ENCODE measurements at regions not wholly inside any gene's neighbourhood (a gene's known extent, or its start where the extent isn't known, plus 50 kb on each side); places are given as distances from the start of the nearest gene placed in this dataset.

DNA sequence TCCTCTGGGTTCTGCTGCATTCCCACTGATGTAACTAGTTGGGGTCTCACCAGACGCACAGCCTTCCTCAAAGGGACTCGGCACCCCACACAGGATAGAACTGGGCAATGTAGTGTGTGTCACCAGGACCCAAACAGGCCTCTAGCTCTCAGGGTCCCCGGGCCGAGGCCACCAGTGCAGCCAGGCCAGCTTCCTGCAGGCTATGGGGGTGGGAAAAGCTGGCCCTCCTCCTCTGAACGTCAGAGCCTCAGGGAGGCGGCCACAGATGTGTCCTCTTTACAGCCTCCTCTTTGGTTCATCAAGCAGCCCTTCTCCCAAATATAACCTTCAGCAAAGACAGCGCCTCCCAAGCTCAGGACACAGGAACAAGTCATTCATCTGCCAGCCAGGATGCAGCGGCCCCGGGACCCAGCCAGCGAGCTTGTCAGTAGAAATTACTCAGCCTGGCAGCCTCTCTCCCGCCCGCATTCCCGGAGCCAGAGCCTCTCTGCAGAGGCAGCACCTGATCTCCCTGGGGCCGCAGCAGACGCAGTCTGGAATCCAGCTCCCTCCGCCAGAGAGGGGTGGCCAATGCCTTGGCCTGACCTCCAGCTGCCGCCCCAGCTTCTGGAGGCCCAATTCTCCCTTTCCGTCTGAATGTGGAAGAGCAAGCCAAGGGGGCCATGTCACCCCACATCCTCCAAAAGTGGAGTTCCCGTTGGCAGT lies 288.5 kb downstream of the FBXW7 start:
- ChIA-PET POLR2A (ENCODE audit: unreplicated experiment) (no interaction called here), CTCF (no interaction called here)
- TF ChIP-seq EZH2 (IDR thresholded peaks at IDR 0.05; ENCODE audit: low read length, unreplicated experiment) (no peak), EZH2phosphoT487 (IDR thresholded peaks at IDR 0.05; ENCODE audit: borderline replicate concordance, low read length) (no peak)
- TF ChIP-seq, protein P1, sequence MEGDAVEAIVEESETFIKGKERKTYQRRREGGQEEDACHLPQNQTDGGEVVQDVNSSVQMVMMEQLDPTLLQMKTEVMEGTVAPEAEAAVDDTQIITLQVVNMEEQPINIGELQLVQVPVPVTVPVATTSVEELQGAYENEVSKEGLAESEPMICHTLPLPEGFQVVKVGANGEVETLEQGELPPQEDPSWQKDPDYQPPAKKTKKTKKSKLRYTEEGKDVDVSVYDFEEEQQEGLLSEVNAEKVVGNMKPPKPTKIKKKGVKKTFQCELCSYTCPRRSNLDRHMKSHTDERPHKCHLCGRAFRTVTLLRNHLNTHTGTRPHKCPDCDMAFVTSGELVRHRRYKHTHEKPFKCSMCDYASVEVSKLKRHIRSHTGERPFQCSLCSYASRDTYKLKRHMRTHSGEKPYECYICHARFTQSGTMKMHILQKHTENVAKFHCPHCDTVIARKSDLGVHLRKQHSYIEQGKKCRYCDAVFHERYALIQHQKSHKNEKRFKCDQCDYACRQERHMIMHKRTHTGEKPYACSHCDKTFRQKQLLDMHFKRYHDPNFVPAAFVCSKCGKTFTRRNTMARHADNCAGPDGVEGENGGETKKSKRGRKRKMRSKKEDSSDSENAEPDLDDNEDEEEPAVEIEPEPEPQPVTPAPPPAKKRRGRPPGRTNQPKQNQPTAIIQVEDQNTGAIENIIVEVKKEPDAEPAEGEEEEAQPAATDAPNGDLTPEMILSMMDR (conservative IDR thresholded peaks at IDR 0.05; ENCODE audit: low read depth, low read length) = no peak
- no peaks in the 10 kb centered on the region for H3K9me3 ChIP-seq (ENCODE audit: low read length)
- no peaks in the 10 kb centered on the region for H3K9me2 ChIP-seq (replicated peaks; ENCODE audit: low read length)
- H3K9ac ChIP-seq (ENCODE audit: low read length) = no peak overlapping the region
- intact Hi-C loops (cut with micrococcal nuclease) = no loop called here
- no peak overlapping the region for H2AFZ ChIP-seq (ENCODE audit: low read length)
- no peaks in the 10 kb centered on the region for H3K79me2 ChIP-seq (ENCODE audit: low read length)
- H3K27ac ChIP-seq (ENCODE audit: low read length) = no peak overlapping the region
- no peak for DNase-seq
- H3K4me2 ChIP-seq (ENCODE audit: low read length) = no peak overlapping the region
- no peaks in the 10 kb centered on the region for H3K4me1 ChIP-seq (ENCODE audit: insufficient read depth, low read length)
- H3K27me3 ChIP-seq (ENCODE audit: low read length) = no peaks in the 10 kb centered on the region
- no peaks in the 10 kb centered on the region for H3F3A ChIP-seq (ENCODE audit: low read length, unreplicated experiment)
- no peak for ATAC-seq
- BruUV-seq (replicated peaks) = no TSS peak
- H4K20me1 ChIP-seq (ENCODE audit: low read length) = no peaks in the 10 kb centered on the region
- no peak overlapping the region for H3K4me3 ChIP-seq (ENCODE audit: low read length)
- H3K36me3 ChIP-seq (ENCODE audit: low read depth, low read length) = no peaks in the 10 kb centered on the region

DNA sequence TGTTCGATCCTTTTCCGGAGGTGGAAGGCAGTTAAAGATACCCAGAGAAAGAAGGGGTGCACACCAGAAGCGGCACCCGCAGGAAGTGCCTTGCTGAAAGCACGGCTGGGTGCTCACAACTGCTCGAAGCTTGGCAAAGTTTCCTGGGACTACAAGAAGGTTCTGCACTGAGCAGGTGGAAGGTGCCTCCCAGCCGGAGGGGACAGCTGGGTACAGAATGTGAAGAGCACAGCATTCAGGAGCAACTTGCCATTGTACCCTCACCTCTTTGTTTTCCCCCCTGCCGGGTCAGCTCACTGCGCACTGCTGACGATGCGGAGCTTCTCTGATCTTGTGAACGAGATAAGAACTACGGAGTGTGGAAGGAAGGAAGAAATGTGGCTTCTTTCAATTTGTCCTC lies 289.2 kb downstream of the FBXW7 start:
- H3K9me2 ChIP-seq (replicated peaks; ENCODE audit: low read length) = no peaks in the 10 kb centered on the region
- no peaks in the 10 kb centered on the region for H3K4me1 ChIP-seq (ENCODE audit: insufficient read depth, low read length)
- no peak overlapping the region for H3K4me2 ChIP-seq (ENCODE audit: low read length)
- no peaks in the 10 kb centered on the region for H3K79me2 ChIP-seq (ENCODE audit: low read length)
- no peak overlapping the region for H3K4me3 ChIP-seq (ENCODE audit: low read length)
- no peaks in the 10 kb centered on the region for H4K20me1 ChIP-seq (ENCODE audit: low read length)
- intact Hi-C loops (cut with micrococcal nuclease) = no loop called here
- no TSS peak for BruUV-seq (replicated peaks)
- no peak overlapping the region for H2AFZ ChIP-seq (ENCODE audit: low read length)
- H3K9ac ChIP-seq (ENCODE audit: low read length) = no peak overlapping the region
- H3F3A ChIP-seq (ENCODE audit: low read length, unreplicated experiment) = no peaks in the 10 kb centered on the region
- no peak overlapping the region for H3K27ac ChIP-seq (ENCODE audit: low read length)
- no peaks in the 10 kb centered on the region for H3K9me3 ChIP-seq (ENCODE audit: low read length)
- ATAC-seq (no peak), DNase-seq (no peak)
- ChIA-PET POLR2A (ENCODE audit: unreplicated experiment) (no interaction called here), CTCF (no interaction called here)
- TF ChIP-seq EZH2phosphoT487 (IDR thresholded peaks at IDR 0.05; ENCODE audit: borderline replicate concordance, low read length) (no peak), EZH2 (IDR thresholded peaks at IDR 0.05; ENCODE audit: low read length, unreplicated experiment) (no peak)
- TF ChIP-seq, protein P1 (conservative IDR thresholded peaks at IDR 0.05; ENCODE audit: low read depth, low read length) = no peak
- no peaks in the 10 kb centered on the region for H3K27me3 ChIP-seq (ENCODE audit: low read length)
- H3K36me3 ChIP-seq (ENCODE audit: low read depth, low read length) = no peaks in the 10 kb centered on the region

DNA sequence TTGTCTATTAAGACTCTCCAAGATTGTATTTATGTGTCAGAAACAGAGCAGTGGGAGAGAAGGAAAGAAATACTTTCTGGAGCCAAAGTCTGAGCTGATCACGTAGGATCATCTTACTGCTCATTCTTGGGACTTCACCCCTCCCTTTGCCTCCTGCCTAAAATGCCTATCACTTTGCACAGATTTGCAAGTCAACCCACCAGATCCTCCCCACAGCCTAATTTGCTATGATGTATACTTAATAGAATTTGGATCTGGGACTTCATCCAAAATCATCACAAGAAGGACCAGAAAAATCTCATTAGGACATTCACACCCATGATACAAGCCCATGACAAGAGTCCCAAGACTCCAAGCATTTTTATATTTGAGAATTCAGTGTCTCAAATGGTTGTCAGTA lies 290.2 kb downstream of the FBXW7 start:
- no peak overlapping the region for H3K27ac ChIP-seq (ENCODE audit: low read length)
- H3F3A ChIP-seq (ENCODE audit: low read length, unreplicated experiment) = no peaks in the 10 kb centered on the region
- no peaks in the 10 kb centered on the region for H3K79me2 ChIP-seq (ENCODE audit: low read length)
- H2AFZ ChIP-seq (ENCODE audit: low read length) = no peak overlapping the region
- no peaks in the 10 kb centered on the region for H3K4me1 ChIP-seq (ENCODE audit: insufficient read depth, low read length)
- DNase-seq (no peak), ATAC-seq (no peak)
- H3K27me3 ChIP-seq (ENCODE audit: low read length) = no peaks in the 10 kb centered on the region
- ChIA-PET POLR2A (ENCODE audit: unreplicated experiment) (no interaction called here), CTCF (no interaction called here)
- no peaks in the 10 kb centered on the region for H3K9me2 ChIP-seq (replicated peaks; ENCODE audit: low read length)
- H4K20me1 ChIP-seq (ENCODE audit: low read length) = no peaks in the 10 kb centered on the region
- H3K36me3 ChIP-seq (ENCODE audit: low read depth, low read length) = no peaks in the 10 kb centered on the region
- intact Hi-C loops (cut with micrococcal nuclease) = no loop called here
- no peaks in the 10 kb centered on the region for H3K9me3 ChIP-seq (ENCODE audit: low read length)
- no peak overlapping the region for H3K4me3 ChIP-seq (ENCODE audit: low read length)
- TF ChIP-seq, protein P1 (conservative IDR thresholded peaks at IDR 0.05; ENCODE audit: low read depth, low read length) = no peak
- TF ChIP-seq EZH2phosphoT487 (IDR thresholded peaks at IDR 0.05; ENCODE audit: borderline replicate concordance, low read length) = no peak
- H3K9ac ChIP-seq (ENCODE audit: low read length) = no peak overlapping the region
- H3K4me2 ChIP-seq (ENCODE audit: low read length) = no peak overlapping the region
- BruUV-seq (replicated peaks) = no TSS peak

Measured in PC-3 (cell line).